BE2C (cell line): ENCODE measurements at regions not wholly inside any gene's neighbourhood (a gene's known extent, or its start where the extent isn't known, plus 50 kb on each side); places are given as distances from the start of the nearest gene placed in this dataset.

Source experiments
- DNase-seq: peaks from one replicate; pipeline ENCODE4 v3.0.0-alpha.2; 2020
- H3K27me3 ChIP-seq: fragments of 250-450 bp; sonication (Bioruptor Pico); 2 replicates; pipeline ENCODE4 v1.5.1; 2020; ENCODE audit warnings: mild to moderate bottlenecking
- H3K36me3 ChIP-seq: fragments of 250-450 bp; sonication (Bioruptor Pico); 2 replicates; pipeline ENCODE4 v1.5.1; 2020; ENCODE audit warnings: mild to moderate bottlenecking
- H3K4me1 ChIP-seq: fragments of 250-450 bp; sonication (Bioruptor Pico); 2 replicates; pipeline ENCODE4 v1.5.1; 2020
- H3K4me3 ChIP-seq: 2 replicates; pipeline ENCODE4 v1.5.1; 2011; ENCODE audit warnings: low read depth, low read length
- H3K9me3 ChIP-seq: fragments of 250-450 bp; sonication (Bioruptor Pico); 2 replicates; pipeline ENCODE4 v1.5.1; 2020
- TF ChIP-seq, protein P1 (sequence below): IDR thresholded peaks from 2 replicates; pipeline ENCODE4 v1.5.1; 2012; ENCODE audit warnings: mild to moderate bottlenecking, low read depth, low read length

DNA sequence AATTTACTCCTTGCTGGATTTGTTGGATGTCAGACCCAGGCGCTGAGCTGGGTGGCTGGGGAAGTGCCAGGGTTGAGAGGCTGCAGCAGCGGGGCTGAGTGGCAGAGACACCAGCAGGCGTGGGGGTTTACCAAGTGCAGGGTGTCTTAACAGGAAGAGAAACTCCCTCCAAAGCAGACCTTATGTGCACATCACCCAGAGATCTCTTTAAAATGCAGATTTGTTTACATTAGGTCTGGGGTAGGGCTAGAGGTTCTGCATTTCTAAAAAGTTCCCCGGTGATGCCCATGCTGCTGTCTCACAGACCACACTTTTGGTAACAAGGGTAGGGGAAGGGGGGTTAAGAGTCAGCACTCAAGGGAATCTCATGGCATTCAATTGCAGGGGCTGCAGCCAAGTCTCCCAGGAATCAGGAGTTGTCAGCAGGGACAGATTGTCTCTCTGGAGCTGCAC, 80.7 kb upstream of the OLFM4 start:
- TF ChIP-seq, protein P1, sequence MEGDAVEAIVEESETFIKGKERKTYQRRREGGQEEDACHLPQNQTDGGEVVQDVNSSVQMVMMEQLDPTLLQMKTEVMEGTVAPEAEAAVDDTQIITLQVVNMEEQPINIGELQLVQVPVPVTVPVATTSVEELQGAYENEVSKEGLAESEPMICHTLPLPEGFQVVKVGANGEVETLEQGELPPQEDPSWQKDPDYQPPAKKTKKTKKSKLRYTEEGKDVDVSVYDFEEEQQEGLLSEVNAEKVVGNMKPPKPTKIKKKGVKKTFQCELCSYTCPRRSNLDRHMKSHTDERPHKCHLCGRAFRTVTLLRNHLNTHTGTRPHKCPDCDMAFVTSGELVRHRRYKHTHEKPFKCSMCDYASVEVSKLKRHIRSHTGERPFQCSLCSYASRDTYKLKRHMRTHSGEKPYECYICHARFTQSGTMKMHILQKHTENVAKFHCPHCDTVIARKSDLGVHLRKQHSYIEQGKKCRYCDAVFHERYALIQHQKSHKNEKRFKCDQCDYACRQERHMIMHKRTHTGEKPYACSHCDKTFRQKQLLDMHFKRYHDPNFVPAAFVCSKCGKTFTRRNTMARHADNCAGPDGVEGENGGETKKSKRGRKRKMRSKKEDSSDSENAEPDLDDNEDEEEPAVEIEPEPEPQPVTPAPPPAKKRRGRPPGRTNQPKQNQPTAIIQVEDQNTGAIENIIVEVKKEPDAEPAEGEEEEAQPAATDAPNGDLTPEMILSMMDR: no peak
- H3K27me3 ChIP-seq: no peaks in the 10 kb centered on the region
- no peaks in the 10 kb centered on the region for H3K36me3 ChIP-seq
- no peak for DNase-seq
- no peaks in the 10 kb centered on the region; the same call in 1 of the 2 replicates for H3K9me3 ChIP-seq
- no peak overlapping the region for H3K4me3 ChIP-seq
- no peaks in the 10 kb centered on the region for H3K4me1 ChIP-seq

DNA sequence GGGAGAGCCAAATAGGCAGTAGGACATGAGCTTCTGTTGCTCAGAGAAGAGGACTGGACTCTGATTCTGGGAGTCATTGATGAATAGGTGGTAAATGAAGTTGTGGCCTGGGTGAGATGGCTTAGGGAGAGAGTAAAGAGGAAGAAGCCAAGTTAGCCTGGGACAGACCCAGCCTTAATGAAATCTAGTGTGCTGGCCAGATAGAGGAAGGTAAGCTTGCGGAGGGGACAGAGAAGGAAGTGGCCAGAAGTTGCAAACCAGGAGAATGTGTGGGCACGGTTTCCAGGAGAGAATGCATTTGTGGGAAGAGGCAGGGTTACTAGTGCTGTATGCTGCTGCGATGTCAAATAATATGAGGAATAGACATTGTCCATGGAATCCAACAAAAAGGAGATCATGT, 83.3 kb upstream of the OLFM4 start:
- DNase-seq: no peak
- H3K4me1 ChIP-seq: no peaks in the 10 kb centered on the region

GRCh38 chr13:52944697-52945096, 83.9 kb upstream of the OLFM4 start:
- no peaks in the 10 kb centered on the region for H3K36me3 ChIP-seq
- no peaks in the 10 kb centered on the region; the same call in 1 of the 2 replicates for H3K9me3 ChIP-seq
- H3K27me3 ChIP-seq: no peaks in the 10 kb centered on the region
- no peak overlapping the region for H3K4me3 ChIP-seq
- TF ChIP-seq, protein P1: no peak
- H3K4me1 ChIP-seq: no peaks in the 10 kb centered on the region
- no peak for DNase-seq

More for the DNA sequence above, 83.3 kb upstream of the OLFM4 start:
- no peaks in the 10 kb centered on the region; the same call in 1 of the 2 replicates for H3K9me3 ChIP-seq
- H3K4me3 ChIP-seq: no peak overlapping the region
- TF ChIP-seq, protein P1: no peak
- no peaks in the 10 kb centered on the region for H3K36me3 ChIP-seq
- H3K27me3 ChIP-seq: no peaks in the 10 kb centered on the region

DNA sequence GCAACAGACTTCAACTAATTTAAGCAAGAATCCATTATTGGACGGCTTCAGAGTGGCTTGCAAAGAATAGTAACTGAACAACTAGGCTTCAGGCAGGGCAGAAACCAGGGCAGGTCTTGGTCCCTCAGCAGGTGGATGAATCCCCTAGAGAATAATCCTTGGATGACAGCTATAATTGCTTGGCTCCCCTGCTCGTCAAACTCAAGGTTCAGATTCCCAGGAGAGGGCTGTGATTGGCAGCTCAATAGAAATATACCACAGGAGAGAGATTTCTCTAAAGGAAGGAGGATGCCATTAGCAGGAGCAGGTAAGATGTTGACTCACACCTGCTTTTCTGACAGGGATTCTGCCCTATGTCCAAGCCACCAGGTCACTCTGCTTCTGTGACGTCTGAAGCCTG, 89.6 kb upstream of the PCDH8 start:
- H3K27me3 ChIP-seq: no peaks in the 10 kb centered on the region
- no peak overlapping the region for H3K4me3 ChIP-seq
- H3K36me3 ChIP-seq: no peaks in the 10 kb centered on the region
- no peaks in the 10 kb centered on the region for H3K9me3 ChIP-seq
- no peaks in the 10 kb centered on the region for H3K4me1 ChIP-seq
- TF ChIP-seq, protein P1: no peak
- no peak for DNase-seq

GRCh38 chr13:52936806-52937205, 88.4 kb upstream of the PCDH8 start:
- Histone ChIP-seq H3K27me3 (no peaks in the 10 kb centered on the region), H3K9me3 (no peaks in the 10 kb centered on the region), H3K4me1 (no peaks in the 10 kb centered on the region), H3K4me3 (no peak overlapping the region), H3K36me3 (no peaks in the 10 kb centered on the region)
- TF ChIP-seq, protein P1: no peak
- DNase-seq: no peak

GRCh38 chr13:52934258-52934657, 85.8 kb upstream of the PCDH8 start:
- DNase-seq: no peak
- Histone ChIP-seq H3K36me3 (no peaks in the 10 kb centered on the region), H3K27me3 (no peaks in the 10 kb centered on the region), H3K4me3 (no peak overlapping the region), H3K9me3 (no peaks in the 10 kb centered on the region), H3K4me1 (no peaks in the 10 kb centered on the region)
- TF ChIP-seq, protein P1: no peak
